Forelimb muscle (tissue), 1 donor: ENCODE measurements at regions not wholly inside any gene's neighbourhood (a gene's known extent, or its start where the extent isn't known, plus 50 kb on each side); places are given as distances from the start of the nearest gene placed in this dataset.

Experiments used
- DNase-seq: peaks from one replicate; pipeline ENCODE4 v3.0.0-alpha.2; 2013; ENCODE audit warnings: low read depth

DNA sequence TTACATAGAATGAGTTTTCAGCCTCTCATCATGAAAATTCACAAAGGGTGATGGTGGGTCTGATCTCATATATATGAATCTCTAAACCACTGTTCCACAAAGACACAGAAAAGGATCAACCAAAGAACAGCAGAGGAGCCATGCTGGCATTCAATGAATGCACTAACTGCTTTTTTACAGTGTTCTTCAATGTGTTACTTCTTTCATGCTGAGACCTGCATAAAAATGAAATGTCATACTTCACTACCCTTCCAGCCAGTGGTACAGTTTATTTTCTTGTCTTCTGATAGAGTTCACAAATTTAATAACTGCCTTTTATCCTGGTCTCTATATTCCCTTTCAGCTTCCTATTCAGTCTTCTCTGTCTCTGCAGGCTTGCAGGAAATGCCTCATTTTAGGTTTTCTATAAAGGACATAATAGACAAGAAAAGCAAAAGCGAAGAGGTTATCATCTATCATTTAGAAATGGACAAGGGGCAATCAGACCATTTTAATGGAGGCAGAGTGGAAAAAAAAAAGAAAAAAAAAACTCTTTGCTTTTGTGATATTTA, 836.7 kb upstream of the FOXG1 start:
- no peak for DNase-seq

DNA sequence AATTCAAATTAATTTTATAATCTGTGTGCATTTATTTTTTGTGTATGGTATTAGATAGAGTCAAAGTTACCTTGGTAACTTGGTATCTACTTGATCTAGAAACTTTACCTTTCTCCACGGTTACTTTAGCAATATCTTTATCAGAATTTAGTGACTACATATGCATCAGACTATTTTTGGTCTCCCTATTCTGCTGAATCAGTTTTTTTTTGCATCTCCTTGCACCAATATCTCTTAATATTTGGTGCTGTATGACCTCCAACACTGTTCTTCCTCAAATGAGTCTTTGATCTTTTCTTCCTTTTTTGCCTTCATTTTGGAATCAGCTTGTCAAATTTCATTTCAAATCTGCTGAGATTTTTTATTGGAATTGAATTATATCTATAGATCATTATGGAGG, 828.2 kb upstream of the FOXG1 start:
- DNase-seq, result no peak

DNA sequence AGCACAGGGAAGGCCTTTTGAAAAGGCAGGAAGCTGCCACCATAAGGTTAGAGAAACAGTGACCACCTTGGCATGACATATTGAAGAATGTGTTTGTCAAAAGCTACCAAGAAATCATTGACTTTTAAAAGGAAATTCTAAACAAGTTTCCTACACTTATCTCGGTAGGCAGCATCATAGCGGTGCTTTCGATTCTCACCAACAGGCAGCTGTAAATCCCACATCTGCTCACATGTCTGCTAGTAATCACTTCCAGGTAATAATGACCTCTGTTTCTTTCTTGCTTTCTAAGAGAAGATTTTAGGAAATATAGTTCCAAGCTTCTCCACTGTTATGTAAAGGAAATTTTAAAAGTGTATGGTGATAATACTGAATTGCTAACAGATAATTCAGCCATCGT, 821.1 kb upstream of the FOXG1 start:
- no peak for DNase-seq

DNA sequence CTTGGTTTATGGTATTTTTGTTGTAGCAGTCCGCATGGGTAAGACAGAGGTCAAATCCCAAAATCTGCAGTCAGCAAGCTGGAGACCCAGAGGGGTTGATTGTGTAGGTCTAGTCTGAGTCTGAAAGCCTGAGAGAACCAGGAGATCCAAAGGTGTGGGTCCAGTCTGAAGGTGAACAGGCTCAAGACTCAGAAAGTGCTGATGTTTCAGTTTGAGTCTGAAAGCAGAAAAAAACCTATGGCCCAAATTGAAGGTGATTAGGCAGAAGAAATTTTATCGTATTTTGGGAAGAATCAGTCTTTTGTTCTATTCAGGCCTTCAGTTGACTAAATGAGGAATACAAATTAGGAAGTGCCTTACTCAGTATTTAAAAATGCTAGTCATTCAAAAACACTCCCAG, 807.8 kb upstream of the FOXG1 start:
- no peak for DNase-seq

DNA sequence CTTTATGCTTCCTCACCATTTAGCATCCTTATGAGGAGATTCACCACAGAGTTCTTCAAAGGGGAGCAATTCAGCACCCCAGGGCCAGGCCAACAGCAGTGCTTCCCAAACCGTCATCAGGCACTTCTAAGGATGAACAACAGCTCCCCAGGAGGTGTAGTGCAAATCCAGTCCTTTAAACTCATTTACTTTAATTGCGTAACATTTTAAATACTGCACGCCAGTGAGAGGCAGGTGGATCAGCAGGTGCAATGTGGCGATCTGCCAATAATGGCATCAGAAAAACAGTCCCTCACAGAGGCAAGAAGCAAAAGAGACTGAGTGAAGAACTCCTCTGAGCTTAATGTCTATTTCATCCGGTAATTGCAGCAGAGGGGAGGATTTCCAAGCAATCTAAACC, 770.9 kb upstream of the FOXG1 start:
- no peak for DNase-seq

DNA sequence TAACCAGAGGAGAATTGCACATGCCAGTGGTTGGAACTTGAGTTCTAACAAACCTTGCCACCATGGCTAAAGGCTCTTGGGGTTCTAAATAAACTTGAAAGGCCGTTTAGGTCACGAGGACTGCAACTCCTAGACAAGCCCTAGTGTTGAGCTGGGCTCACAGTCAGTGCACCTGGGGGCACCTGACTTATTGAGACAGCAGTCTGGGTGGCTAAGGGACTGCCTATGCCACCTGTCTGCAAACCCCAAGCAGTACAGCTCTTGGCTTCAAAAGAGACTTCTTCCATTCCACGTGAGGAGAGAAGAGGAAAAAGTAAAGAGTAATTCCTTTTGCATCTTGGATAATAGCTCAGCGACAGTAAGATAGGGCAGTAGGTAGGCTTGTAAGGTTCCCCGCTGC, 765.6 kb upstream of the FOXG1 start:
- no peak for DNase-seq

DNA sequence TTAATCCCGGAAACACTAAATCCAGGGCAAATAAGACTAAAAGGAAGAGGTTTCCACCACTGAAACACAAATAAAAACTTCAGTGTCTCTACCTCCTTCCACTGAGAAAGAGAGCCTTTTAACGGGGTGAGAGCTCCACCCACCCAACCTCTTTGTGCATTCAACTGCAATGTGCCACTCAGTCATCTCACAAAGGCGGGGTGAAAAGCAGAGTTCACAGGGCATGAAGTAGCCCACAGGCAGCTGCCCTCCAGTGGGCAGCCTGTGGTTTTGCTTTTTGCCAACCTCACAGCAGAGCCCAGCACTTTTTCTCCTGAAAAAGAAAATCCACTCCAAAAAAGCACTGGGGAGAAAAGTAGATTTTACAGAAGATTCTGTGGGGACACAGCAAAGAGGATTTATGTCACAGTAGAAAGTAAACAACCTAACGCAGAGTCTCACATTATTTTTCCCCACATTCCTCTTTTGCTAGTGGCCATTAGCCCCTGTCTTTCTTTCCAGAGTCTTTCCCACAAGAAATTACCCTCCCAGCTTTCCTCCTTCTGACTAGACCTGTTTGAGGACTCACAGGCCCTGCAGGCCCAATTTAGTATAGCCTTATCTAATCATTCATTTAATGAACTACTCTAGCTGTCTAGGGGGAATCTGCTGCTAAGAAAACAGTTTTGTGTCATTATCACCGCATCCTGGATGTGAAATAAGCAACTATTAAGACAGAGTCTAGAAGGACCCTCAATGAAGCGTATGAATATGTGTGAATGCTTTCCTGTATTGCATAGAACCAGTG, 753.8 kb upstream of the FOXG1 start:
- no peak for DNase-seq

DNA sequence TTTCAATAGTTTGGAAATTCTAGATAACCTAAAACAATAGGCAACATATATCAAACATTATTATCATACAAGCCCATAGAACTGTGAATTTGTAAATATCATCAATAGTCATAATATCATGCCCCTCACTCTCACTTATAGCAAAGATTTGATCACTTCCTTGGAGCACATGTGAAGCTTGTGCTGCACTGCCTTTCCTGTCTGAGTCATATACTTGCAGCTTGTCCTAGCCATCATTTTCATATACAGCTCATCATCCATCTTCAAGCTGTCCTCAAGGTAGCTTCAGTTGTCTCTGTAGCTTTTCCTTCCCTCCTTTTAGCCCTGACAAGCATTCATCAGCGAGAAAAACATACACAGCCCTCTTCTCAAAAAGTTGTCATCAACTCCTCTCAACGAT, 746.5 kb upstream of the FOXG1 start:
- DNase-seq, result no peak

DNA sequence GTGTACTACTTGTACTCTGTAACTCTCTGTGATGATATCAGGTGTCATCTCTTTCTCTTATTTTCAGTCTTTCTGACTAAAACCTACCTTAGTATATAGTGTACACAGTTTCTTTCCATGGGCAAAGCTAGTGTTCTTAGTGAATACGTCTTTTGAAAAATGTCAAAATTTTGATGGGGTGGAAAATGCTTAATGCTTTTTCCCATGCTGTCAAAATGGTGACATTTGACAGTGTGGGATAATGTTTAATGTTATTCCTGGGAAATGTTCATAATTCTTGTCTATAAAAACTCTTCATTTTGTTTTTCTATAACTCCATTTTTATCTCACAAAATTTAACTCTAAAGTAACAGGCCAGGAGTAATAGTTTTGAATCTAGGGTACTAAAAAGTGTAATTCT, 742.7 kb upstream of the FOXG1 start:
- no peak for DNase-seq

DNA sequence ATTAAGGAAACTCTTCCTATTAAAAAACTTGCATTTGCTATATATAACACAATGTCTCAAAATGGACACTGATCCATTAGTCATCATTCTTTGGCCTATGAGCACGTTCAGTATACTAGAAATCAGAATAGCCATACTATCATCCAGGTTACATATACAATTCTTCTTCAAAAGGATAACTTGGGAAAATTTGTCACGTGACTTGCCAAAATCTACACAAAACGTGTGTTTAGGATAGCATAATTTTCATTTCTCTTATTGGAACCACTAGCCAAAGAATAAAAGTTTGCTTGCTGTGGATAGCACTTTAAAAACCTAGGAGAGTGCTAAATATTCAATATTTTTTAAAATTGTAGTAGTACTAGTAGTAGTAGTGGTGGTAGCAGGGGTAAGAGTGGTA, 714.3 kb upstream of the FOXG1 start:
- DNase-seq, result no peak

DNA sequence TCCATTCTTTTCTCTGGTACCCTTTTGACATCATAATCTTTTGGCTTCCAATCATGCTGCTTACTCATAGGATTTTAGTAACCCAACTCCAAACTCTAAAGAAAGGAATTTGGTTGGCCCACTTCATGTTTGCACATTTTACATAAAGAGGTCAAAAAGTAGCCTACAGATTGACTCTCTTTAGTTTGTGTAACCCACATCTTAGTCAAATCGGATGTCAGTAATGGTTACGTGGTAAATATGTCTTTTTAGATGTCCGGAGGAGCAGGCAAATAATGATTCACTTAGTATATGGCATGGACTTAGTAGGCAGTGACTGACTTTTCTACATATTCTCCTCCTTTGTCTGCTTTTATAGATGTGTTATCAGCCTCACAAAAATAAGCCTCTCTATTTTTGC, 711.6 kb upstream of the FOXG1 start:
- no peak for DNase-seq

DNA sequence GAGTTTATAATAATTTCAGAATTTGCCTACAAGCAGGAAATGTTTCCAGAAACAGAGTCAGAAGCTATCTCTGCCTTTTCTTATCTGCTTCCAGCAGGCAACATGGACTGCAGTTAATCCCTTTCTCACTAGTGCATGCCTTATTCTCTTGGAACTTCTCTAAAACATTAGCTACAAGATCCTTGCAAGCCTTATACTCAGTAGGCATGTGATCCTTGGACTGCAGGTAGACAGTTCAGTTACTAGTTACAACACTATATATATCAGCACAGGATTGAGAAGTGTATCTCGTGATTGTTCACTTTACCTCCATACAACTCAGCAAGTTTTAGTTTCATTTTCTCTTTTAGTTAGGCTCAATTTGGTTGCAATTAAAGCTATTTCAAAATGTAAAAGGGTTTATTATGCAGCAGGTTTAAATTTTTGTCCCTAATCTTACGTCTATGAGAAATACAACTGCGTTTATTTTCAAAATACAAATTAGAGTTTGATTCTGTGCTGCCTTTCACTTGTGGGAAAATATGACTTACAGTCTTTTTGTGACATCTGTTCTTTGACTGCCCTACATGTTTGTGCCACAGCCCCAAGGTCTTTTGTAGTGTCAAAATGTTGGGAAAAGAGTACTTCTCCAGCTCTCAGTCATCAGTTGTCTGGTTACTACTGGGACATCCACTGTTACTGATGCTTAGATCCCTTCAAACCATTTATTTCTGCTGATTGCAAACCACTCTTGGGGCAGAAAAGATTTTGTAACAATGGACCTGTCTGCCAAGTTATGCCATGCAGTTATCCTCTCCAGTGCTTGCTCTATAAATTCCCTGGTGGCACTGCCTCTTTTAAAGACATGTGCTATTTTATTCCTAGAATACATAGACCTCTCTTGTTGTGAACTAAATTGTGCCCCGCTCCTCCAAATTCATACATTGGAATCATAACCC, 709.0 kb upstream of the FOXG1 start:
- no peak for DNase-seq

DNA sequence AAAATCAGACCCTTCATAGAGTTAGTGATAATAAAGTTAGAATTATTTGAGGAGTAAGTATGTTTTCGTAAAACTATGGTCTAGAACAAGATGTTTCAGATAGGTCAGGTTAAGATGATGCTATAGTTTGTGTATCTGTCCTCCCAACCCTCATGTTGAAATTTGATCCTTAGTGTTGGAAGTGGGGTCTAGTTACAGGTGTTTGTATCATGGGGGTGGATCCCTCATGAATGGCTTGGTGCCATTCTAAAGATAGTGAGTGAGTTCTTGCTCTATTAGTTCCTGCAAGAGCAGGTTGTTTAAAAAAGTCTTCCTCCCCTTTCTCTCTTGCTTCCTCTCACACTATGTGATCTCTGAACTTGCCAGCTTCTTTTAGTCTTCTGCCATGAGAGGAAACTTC, 707.3 kb upstream of the FOXG1 start:
- DNase-seq, result no peak

DNA sequence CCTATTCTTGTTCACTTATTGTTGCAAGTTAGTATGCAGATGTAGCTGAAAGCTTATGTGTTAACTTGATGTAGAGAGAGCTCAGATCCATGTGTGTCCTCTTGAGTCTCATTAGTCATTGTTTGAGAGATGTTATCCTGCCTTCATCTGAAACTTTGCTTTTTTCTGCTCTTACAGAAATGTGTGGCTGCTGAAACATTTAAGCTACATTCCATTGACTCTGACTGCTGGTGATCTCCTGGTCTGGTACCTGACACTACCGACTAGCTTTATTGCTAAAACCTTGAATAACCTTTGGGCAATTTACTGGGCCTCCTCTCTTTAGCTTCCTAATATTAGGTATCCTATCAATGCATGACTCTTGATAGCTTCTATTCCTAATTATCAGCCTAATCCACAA, 705.6 kb upstream of the FOXG1 start:
- DNase-seq, result no peak

DNA sequence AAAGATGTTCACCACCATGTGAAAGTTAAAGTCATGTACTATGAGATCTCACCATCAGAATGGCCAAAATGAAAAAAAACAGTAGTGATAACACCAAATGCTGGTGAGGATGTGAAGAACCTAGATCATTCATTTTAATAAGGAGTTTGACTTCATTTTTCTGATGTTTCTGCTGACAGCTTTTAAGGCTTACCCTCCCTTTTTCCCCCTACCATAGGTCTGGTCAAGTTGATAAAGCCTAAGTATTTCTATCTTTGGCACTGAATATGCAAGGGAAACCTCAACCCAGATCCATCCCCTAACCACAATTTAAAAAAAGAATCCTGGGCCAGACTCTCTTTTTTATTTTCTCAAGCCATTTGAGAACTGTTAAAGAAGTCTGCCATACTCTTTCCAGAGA, 689.6 kb upstream of the FOXG1 start:
- no peak for DNase-seq

DNA sequence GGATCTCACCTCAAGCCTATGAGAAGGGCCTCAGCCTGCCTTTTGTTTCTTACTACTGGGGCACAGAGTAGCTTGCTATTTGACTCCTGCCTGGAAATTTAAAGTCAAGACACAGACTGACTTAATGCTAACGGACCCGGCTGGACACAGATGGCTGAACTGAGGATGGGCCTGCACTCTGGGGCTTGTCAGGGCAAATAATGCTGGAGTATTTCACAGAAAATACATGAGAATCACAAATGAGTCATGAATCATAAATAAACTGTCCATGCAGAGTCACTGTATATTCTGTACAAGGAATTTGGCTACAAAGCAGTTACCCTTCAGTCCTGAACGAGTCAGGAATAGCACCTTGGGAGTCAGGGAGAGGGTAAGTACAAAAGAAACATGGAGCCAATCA, 683.2 kb upstream of the FOXG1 start:
- DNase-seq, result no peak

DNA sequence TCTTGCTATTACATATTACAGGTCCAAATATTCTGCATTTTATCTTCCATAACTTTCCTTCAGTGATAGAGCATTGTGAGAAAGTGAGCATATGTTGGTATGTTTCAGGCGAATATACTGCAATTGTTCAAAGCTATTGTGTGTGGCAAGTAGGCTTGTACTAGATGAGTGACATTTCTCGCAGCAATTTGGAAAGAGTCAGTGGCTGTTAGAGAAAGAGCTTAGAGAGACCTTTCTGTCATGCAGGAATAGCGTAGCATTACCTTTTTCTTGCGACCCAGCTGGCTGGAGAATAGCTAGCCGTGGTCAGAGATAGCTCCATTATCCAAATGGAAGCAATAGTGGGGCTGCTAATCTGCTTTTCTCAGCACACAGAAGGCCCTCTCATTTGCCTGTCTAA, 678.5 kb upstream of the FOXG1 start:
- no peak for DNase-seq

DNA sequence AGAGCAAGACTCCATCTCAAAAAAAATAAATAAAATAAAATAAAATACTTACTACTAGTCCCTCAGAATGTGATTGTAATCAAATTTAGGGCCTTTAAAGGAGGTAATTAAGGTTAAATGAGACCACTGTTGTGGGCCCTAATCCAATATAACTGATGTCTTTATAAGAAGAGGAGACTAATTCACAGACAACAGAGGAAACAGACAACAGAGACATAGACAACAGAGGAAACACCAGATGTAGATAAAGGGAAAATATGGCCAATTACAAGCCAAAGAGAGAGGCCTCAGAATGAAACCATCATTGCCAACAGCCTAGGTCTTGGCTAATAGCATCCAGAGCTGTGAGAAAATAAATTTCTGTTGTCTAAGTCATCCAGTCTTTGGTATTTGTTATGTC, 669.0 kb upstream of the FOXG1 start:
- DNase-seq, result no peak

DNA sequence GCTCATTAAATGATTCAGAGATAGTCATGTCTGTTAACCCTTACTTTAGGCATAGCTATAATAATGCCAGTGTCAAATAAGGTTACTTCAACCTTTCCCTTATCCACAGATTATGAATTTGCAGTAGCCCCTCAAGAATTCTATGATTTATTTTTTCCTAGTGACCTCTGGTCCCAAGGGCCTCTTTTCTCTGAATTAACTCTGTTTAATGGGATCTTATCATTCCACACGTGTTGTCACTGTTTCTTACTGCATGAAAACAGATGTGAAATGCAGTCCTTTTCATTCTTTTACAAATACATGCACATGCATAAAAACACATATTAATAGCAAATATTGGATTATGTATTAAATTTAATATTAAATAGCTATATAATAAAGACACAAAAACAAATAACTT, 667.7 kb upstream of the FOXG1 start:
- DNase-seq, result no peak

DNA sequence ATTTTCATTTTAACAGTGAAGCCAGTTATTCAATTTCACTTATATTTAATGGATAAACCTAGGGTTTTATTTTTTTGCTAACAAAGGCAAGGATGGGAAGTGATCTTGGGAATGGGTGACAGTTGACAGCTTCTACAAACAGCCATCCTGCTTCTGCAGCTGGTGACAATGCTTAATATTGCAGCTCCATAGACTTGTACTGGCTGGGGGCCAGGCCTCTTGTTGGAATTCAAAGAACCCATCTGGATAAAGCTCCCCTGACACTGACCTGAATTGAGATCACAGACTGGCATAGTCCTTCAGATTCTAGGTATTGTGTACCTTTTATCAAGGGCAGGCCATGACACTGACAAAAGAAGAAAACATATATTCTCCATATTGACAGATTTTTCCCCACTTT, 664.6 kb upstream of the FOXG1 start:
- no peak for DNase-seq

DNA sequence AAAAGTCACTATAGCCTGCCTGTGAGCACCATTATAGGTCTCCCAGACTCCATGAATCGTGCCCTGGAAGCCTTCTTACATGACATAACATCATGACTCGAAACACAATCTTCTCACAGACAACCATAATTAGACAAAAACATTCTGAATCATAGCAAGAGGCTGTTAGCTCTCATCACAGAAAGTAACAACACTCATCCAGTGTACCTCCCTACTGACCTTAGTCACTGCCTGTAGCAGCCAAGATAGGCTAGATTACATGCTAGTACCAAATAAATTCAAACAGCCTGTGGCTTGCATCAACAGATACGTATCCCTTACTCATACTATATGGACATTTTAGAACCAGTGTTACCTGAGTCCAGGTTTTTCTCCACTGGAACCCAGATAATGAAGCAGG, 663.8 kb upstream of the FOXG1 start:
- no peak for DNase-seq

DNA sequence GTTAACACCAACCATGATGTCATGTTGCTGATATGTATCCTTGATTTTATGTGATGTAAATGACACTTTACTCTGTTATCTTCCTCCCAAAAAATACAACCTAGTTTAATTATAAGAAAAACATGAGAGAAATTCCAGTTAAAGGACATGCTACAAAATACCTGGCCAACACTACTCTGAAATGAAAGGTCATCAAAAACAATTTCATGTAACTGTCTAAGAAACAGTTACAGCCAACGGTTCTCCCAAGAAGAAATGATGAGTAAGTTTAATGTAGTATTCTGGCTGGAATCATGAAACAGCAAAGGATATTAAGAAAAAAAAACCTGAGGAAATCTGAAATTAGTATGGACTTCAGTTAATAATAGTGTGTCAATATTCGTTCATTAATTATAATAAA, 653.3 kb upstream of the FOXG1 start:
- DNase-seq, result no peak

DNA sequence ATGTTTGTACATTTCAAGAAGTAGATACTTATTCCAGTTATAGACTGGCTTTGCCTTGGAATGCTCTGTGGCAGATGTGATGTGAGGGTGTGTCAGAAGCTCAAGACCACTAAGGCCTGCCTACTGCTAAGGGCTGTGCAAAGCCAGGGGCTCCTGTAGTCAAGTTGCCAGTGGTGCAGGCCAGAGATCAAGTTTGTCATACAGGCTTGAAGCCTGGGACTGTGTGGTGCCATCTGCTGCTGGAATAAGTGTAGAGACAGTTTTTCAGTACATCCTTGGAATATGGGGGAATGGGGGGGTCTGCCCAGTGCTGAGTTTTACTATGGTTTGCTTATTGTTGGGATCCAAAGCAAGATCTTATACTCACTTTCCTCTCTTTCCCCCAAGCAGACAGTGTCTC, 649.9 kb upstream of the FOXG1 start:
- DNase-seq, result no peak
